Endothelial cell of umbilical vein (primary cell): ENCODE measurements at regions not wholly inside any gene's neighbourhood (a gene's known extent, or its start where the extent isn't known, plus 50 kb on each side); places are given as distances from the start of the nearest gene placed in this dataset.

Source experiments
- BruUV-seq: library from RNA; stranded (reverse); fragments of 400-500 nt; replicated peaks from 2 replicates; lab custom pipeline; 2021; lab: Mats Ljungman, UMichigan
- CTCF ChIA-PET: fragments of 300-600, 350-600 bp; sonication (Branson Sonifier 250); formaldehyde crosslinking; loops from one replicate; lab custom pipeline; 2021; ENCODE audit warnings: antibody characterized with exemption, inconsistent platforms; lab: Charles Lee
- POLR2A ChIA-PET: fragments of 300-600, 350-600 bp; sonication (Branson Sonifier 250); formaldehyde crosslinking; loops from one replicate; lab custom pipeline; 2021; ENCODE audit warnings: antibody characterized with exemption, inconsistent platforms; lab: Charles Lee
- DNase-seq: peaks from one replicate; pipeline ENCODE4 v3.0.0-alpha.2; 2011; ENCODE audit warnings: low read depth, low spot score
- FAIRE-seq: peaks from 2 replicates; lab custom pipeline; 2011; peaks lifted over from hg19 to GRCh38; lab: Jason Lieb, UNC
- H2AFZ ChIP-seq: 2 replicates; pipeline ENCODE4 v1.6.0; 2012; ENCODE audit warnings: low read depth, low read length, control low read depth, inconsistent platforms
- H3K27ac ChIP-seq: 2 replicates; pipeline ENCODE4 v1.5.1; 2011; ENCODE audit warnings: low read depth, mild to moderate bottlenecking, control low read depth, low read length, moderate library complexity; ENCODE audit not compliant: insufficient read depth
- H3K27me3 ChIP-seq, 2 experiments: 2 replicates each; pipeline versions ENCODE4 v1.6.0 to v1.6.1; 2011; ENCODE audit warnings: low read length in 2 of 2, mixed read lengths in 1 of 2; ENCODE audit not compliant: control insufficient read depth in 2 of 2, insufficient read depth in 2 of 2
- H3K36me3 ChIP-seq, 2 experiments: 2 replicates in 1 of 2; 3 replicates in 1 of 2; pipeline ENCODE4 v1.5.1; 2011; ENCODE audit warnings: low read length in 2 of 2, mild to moderate bottlenecking in 1 of 2, moderate library complexity in 1 of 2; ENCODE audit not compliant: control insufficient read depth in 2 of 2, insufficient read depth in 2 of 2; ENCODE audit errors: extremely low read depth in 1 of 2
- H3K4me1 ChIP-seq: 3 replicates; pipeline ENCODE4 v1.5.1; 2011; ENCODE audit warnings: mild to moderate bottlenecking, low read length; ENCODE audit not compliant: control insufficient read depth, insufficient read depth; ENCODE audit errors: extremely low read depth
- H3K4me2 ChIP-seq: 2 replicates; pipeline ENCODE4 v1.6.1; 2011; ENCODE audit warnings: low read length, control low read depth, mixed read lengths; ENCODE audit not compliant: insufficient read depth
- H3K4me3 ChIP-seq, 3 experiments: fragments of 200-600 bp in 1 of 3; sonication (generic), shearing (Covaris generic) in 1 of 3; replicated peaks in 1 of 3; 2 replicates each; pipeline ENCODE4 v1.5.1; 2011 to 2016; ENCODE audit warnings: control low read depth in 3 of 3, low read length in 3 of 3, mild to moderate bottlenecking in 2 of 3, inconsistent platforms in 1 of 3, low read depth in 1 of 3, moderate library complexity in 1 of 3; ENCODE audit not compliant: insufficient read depth in 1 of 3
- H3K79me2 ChIP-seq: 2 replicates; pipeline ENCODE4 v1.6.0; 2012; ENCODE audit warnings: low read length, inconsistent platforms; ENCODE audit not compliant: control insufficient read depth, insufficient read depth
- H3K9ac ChIP-seq: replicated peaks from 2 replicates; pipeline ENCODE3; 2011; ENCODE audit warnings: low read length, control low read depth; ENCODE audit not compliant: insufficient read depth; ENCODE audit errors: extremely low read depth
- H3K9me1 ChIP-seq: replicated peaks from 3 replicates; pipeline ENCODE4 v1.6.0; 2011; ENCODE audit warnings: mild to moderate bottlenecking, low read length; ENCODE audit not compliant: control insufficient read depth, insufficient read depth; ENCODE audit errors: extremely low read depth
- H3K9me3 ChIP-seq: replicated peaks from 2 replicates; pipeline ENCODE4 v1.5.1; 2012; ENCODE audit warnings: low read length, inconsistent platforms; ENCODE audit not compliant: control insufficient read depth, insufficient read depth
- H4K20me1 ChIP-seq: replicated peaks from 2 replicates; pipeline ENCODE3; 2011; ENCODE audit warnings: mild to moderate bottlenecking, low read length; ENCODE audit not compliant: control insufficient read depth, insufficient read depth; ENCODE audit errors: extremely low read depth
- EZH2 ChIP-seq: IDR thresholded peaks from 2 replicates; pipeline ENCODE4 v1.6.1; 2012; ENCODE audit warnings: borderline replicate concordance, low read depth, mild to moderate bottlenecking, moderate library complexity, low read length, inconsistent platforms; ENCODE audit not compliant: severe bottlenecking
- FOS ChIP-seq: IDR thresholded peaks from 2 replicates; pipeline ENCODE4 v1.6.1; 2011; ENCODE audit warnings: mild to moderate bottlenecking, low read length, moderate library complexity, borderline replicate concordance; ENCODE audit not compliant: insufficient read depth
- GATA2 ChIP-seq: IDR thresholded peaks from 2 replicates; pipeline ENCODE4 v1.7.0; 2011; ENCODE audit warnings: low read depth, mild to moderate bottlenecking, moderate library complexity, mixed read lengths, low read length; ENCODE audit not compliant: insufficient read length, insufficient read depth
- JUN ChIP-seq: IDR thresholded peaks from 2 replicates; pipeline ENCODE4 v1.6.1; 2011; ENCODE audit warnings: borderline replicate concordance, low read depth; ENCODE audit not compliant: insufficient read length, insufficient read depth
- POLR2AphosphoS5 ChIP-seq: IDR thresholded peaks from 2 replicates; pipeline ENCODE4 v1.6.1; 2012; ENCODE audit warnings: low read depth, mild to moderate bottlenecking, control low read depth, low read length, moderate library complexity; ENCODE audit not compliant: insufficient read depth
- dilution Hi-C: fragments of 300-500 bp; cut with MboI; formaldehyde crosslinking; loops from one replicate; pipeline ENCODE4 v1.15.0; 2019; ENCODE audit warnings: low sequenced_read_pairs; ENCODE audit not compliant: extremely low pct_ligation_motif_present
- intact Hi-C: fragments of 100-400 bp; cut with micrococcal nuclease; formaldehyde crosslinking; loops from one replicate; pipeline ENCODE4 v1.10.0; 2022
- TF ChIP-seq, protein P1 (sequence below): IDR thresholded peaks from 2 replicates; pipeline ENCODE4 v1.6.1; 2011; ENCODE audit not compliant: insufficient read depth, insufficient read length
- TF ChIP-seq, protein P2 (sequence below), 2 donors: IDR thresholded peaks; 1 replicate in 1 of 2; 2 replicates in 1 of 2; pipeline ENCODE4 v1.5.1; 2011; ENCODE audit warnings: low read length in 2 of 2, mild to moderate bottlenecking in 2 of 2, moderate library complexity in 2 of 2, control low read depth in 1 of 2, inconsistent platforms in 1 of 2, low read depth in 1 of 2; ENCODE audit not compliant: insufficient read depth in 1 of 2; ENCODE audit errors: extremely low read depth in 1 of 2

DNA sequence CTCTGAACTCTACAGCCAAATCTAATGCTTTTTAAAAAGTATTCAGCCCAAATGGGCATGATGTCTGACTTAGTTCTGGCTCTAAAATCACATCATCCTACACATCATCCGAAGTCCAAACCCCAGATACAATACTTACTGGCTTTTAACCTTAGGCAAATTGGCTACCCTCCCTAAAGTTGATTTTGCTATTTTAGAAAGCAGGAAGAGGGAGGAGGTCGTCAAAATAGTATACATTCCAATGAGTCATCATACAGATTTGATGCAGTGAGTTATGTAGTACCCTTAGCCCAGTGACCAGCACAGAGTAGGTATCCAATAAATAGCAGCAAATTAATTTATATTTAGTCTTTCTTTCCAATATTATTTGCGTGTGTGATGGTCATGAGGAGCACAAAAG is 582.0 kb upstream of the TUSC1 start:
- intact Hi-C loops (loop anchor here (2.0 kb wide), 2 partner anchors 43 to 295 kb away; no protein-coding TSS in a partner anchor), dilution Hi-C loops (no loop called here)
- no peak overlapping the region for H3K4me3 ChIP-seq
- H3K9ac ChIP-seq: peak overlapping the region; percentile 81
- H3K9me1 ChIP-seq: no peaks in the 10 kb centered on the region
- H2AFZ ChIP-seq: no peak overlapping the region
- POLR2A ChIA-PET: no interaction called here
- no peaks in the 10 kb centered on the region for H3K36me3 ChIP-seq
- peak overlapping the region; percentile 86 for H3K27ac ChIP-seq
- H3K79me2 ChIP-seq: no peaks in the 10 kb centered on the region
- H3K4me1 ChIP-seq: peaks cover 44% of the 10 kb centered on the region
- no peaks in the 10 kb centered on the region for H4K20me1 ChIP-seq
- TF ChIP-seq EZH2: no peak
- TF ChIP-seq POLR2AphosphoS5: peak; percentile 41
- peak; percentile 85 for TF ChIP-seq JUN
- peak; percentile 83 for TF ChIP-seq FOS
- TF ChIP-seq GATA2: no peak
- DNase-seq (peak; percentile 62), FAIRE-seq (peak; percentile 68)
- peak overlapping the region; percentile 37 for H3K4me2 ChIP-seq
- no TSS peak for BruUV-seq
- no peaks in the 10 kb centered on the region for H3K27me3 ChIP-seq
- H3K9me3 ChIP-seq: no peaks in the 10 kb centered on the region
- CTCF ChIA-PET: interaction anchor here (2.1 kb wide), 1 partner anchor 17 kb away, joined by 11 read pairs; no protein-coding TSS in a partner anchor

DNA sequence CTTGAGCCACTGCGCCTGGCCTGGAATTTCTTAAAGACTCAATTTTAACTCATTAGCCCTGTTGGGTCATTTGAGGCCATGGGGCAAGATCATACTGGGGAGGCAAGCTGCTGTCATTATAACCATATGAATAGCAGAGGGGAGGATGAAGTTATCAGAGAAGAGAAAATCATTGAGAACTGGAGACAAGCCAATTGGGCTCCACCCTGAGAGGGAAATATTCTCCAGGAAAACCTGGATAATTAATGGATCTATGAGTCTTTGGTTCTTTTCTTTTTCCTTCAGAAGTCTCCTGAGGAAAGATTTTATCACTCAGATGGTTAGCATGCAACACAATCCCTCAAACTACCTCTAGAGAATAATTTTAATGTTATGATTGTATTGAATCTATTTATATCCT is 569.6 kb upstream of the TUSC1 start:
- intact Hi-C loops: no loop called here
- H2AFZ ChIP-seq: no peak overlapping the region
- POLR2A ChIA-PET: no interaction called here

More for the DNA sequence above, 569.6 kb upstream of the TUSC1 start:
- Histone ChIP-seq H3K9me1 (no peaks in the 10 kb centered on the region), H3K9me3 (no peaks in the 10 kb centered on the region), H3K27me3 (no peaks in the 10 kb centered on the region), H4K20me1 (no peaks in the 10 kb centered on the region), H3K9ac (no peak overlapping the region), H3K36me3 (no peaks in the 10 kb centered on the region), H3K4me1 (peaks cover 20% of the 10 kb centered on the region), H3K79me2 (no peaks in the 10 kb centered on the region), H3K4me2 (no peak overlapping the region), H3K27ac (no peak overlapping the region), H3K4me3 (no peak overlapping the region)
- FAIRE-seq: no peak
- CTCF ChIA-PET: interaction anchor here (0.7 kb wide), 1 partner anchor 118 kb away, joined by 3 read pairs; no protein-coding TSS in a partner anchor
- TF ChIP-seq EZH2 (no peak), FOS (no peak), GATA2 (no peak), POLR2AphosphoS5 (no peak)
- TF ChIP-seq, protein P1, sequence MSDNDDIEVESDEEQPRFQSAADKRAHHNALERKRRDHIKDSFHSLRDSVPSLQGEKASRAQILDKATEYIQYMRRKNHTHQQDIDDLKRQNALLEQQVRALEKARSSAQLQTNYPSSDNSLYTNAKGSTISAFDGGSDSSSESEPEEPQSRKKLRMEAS: no peak
- TF ChIP-seq, protein P2, sequence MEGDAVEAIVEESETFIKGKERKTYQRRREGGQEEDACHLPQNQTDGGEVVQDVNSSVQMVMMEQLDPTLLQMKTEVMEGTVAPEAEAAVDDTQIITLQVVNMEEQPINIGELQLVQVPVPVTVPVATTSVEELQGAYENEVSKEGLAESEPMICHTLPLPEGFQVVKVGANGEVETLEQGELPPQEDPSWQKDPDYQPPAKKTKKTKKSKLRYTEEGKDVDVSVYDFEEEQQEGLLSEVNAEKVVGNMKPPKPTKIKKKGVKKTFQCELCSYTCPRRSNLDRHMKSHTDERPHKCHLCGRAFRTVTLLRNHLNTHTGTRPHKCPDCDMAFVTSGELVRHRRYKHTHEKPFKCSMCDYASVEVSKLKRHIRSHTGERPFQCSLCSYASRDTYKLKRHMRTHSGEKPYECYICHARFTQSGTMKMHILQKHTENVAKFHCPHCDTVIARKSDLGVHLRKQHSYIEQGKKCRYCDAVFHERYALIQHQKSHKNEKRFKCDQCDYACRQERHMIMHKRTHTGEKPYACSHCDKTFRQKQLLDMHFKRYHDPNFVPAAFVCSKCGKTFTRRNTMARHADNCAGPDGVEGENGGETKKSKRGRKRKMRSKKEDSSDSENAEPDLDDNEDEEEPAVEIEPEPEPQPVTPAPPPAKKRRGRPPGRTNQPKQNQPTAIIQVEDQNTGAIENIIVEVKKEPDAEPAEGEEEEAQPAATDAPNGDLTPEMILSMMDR (IDR thresholded peaks at IDR 0.05; ENCODE audit: extremely low read depth in 1 of 2, insufficient read depth in 1 of 2, low read depth in 1 of 2, low read length in 2 of 2): no peak
- dilution Hi-C loops: no loop called here
- no TSS peak for BruUV-seq
- DNase-seq: no peak
